WTC11 (cell line): ENCODE measurements at regions not wholly inside any gene's neighbourhood (a gene's known extent, or its start where the extent isn't known, plus 50 kb on each side); places are given as distances from the start of the nearest gene placed in this dataset.

Experiments
- ATAC-seq: fragments of 200-7000 bp; cut with Tn5 transposase; 2 replicates; pipeline ENCODE4 v1.10.0; 2021; ENCODE audit warnings: mild to moderate bottlenecking, moderate library complexity
- CTCF ChIA-PET: fragments of 300-600 bp; sonication (Branson Sonifier 250); formaldehyde crosslinking; loops from one replicate; lab custom pipeline; 2021; ENCODE audit warnings: antibody characterized with exemption; lab: Charles Lee
- POLR2A ChIA-PET: fragments of 350-600 bp; sonication (Branson Sonifier 250); formaldehyde crosslinking; loops from one replicate; lab custom pipeline; 2021; ENCODE audit warnings: antibody characterized with exemption; lab: Charles Lee
- DNase-seq: peaks from one replicate; pipeline ENCODE4 v3.0.0; 2021; ENCODE audit warnings: low spot score
- H3K27ac Mint-ChIP-seq: 2 replicates; pipeline ENCODE4 v1.8.0; 2021; ENCODE audit warnings: mixed read lengths
- H3K27me3 Mint-ChIP-seq: 2 replicates; pipeline ENCODE4 v1.8.0; 2021; ENCODE audit warnings: low read depth, mild to moderate bottlenecking, moderate library complexity, mixed read lengths
- H3K36me3 Mint-ChIP-seq: 2 replicates; pipeline ENCODE4 v1.8.0; 2021; ENCODE audit warnings: mixed read lengths
- H3K4me1 Mint-ChIP-seq: 2 replicates; pipeline ENCODE4 v1.8.0; 2022; ENCODE audit warnings: mixed read lengths
- H3K4me3 Mint-ChIP-seq: 2 replicates; pipeline ENCODE4 v1.8.0; 2021; ENCODE audit warnings: mild to moderate bottlenecking, moderate library complexity, mixed read lengths
- H3K9me3 Mint-ChIP-seq: 2 replicates; pipeline ENCODE4 v1.8.0; 2021; ENCODE audit warnings: mixed read lengths
- ARID4B ChIP-seq: sonication (generic); formaldehyde crosslinking; IDR thresholded peaks from 2 replicates; pipeline ENCODE4 v1.8.0; 2023; ENCODE audit warnings: missing genetic modification reagents, mild to moderate bottlenecking, borderline replicate concordance
- ATF2 ChIP-seq: sonication (generic); formaldehyde crosslinking; IDR thresholded peaks from 2 replicates; pipeline ENCODE4 v1.8.1; 2022; ENCODE audit warnings: low read depth, missing genetic modification reagents, borderline replicate concordance
- CBFB ChIP-seq: sonication (generic); formaldehyde crosslinking; IDR thresholded peaks from 2 replicates; pipeline ENCODE4 v1.8.1; 2022; ENCODE audit warnings: mild to moderate bottlenecking, low read depth, missing genetic modification reagents
- CREB1 ChIP-seq: sonication (generic); formaldehyde crosslinking; IDR thresholded peaks from 2 replicates; pipeline ENCODE4 v1.8.0; 2023; ENCODE audit warnings: mild to moderate bottlenecking, missing genetic modification reagents
- EMX1 ChIP-seq: fragments of 250-450 bp; sonication (Bioruptor Pico); IDR thresholded peaks from 2 replicates; pipeline ENCODE4 v1.8.0; 2021; ENCODE audit warnings: mild to moderate bottlenecking
- GRHL2 ChIP-seq: fragments of 250-450 bp; sonication (Bioruptor Pico); IDR thresholded peaks from 2 replicates; pipeline ENCODE4 v1.8.0; 2022; ENCODE audit warnings: mild to moderate bottlenecking, moderate library complexity; ENCODE audit not compliant: insufficient replicate concordance, severe bottlenecking
- JAZF1 ChIP-seq: fragments of 250-450 bp; sonication (Bioruptor Pico); IDR thresholded peaks from 2 replicates; pipeline ENCODE4 v1.9.0; 2021; ENCODE audit warnings: moderate library complexity, mild to moderate bottlenecking, inconsistent platforms
- JUN ChIP-seq: sonication (generic); formaldehyde crosslinking; IDR thresholded peaks from 2 replicates; pipeline ENCODE4 v1.8.0; 2023; ENCODE audit warnings: mild to moderate bottlenecking, missing genetic modification reagents
- MAX ChIP-seq: sonication (generic); formaldehyde crosslinking; IDR thresholded peaks from 2 replicates; pipeline ENCODE4 v1.8.0; 2022; ENCODE audit warnings: mild to moderate bottlenecking, missing genetic modification reagents
- MXD4 ChIP-seq: fragments of 250-450 bp; sonication (Bioruptor Pico); IDR thresholded peaks from 2 replicates; pipeline ENCODE4 v1.8.0; 2021; ENCODE audit warnings: mild to moderate bottlenecking, moderate library complexity, borderline replicate concordance
- NR1H2 ChIP-seq: sonication (generic); formaldehyde crosslinking; IDR thresholded peaks from 2 replicates; pipeline ENCODE4 v1.9.0; 2021; ENCODE audit warnings: mild to moderate bottlenecking, moderate library complexity, missing genetic modification reagents
- PRRX2 ChIP-seq: fragments of 250-450 bp; sonication (Bioruptor Pico); IDR thresholded peaks from 2 replicates; pipeline ENCODE4 v1.8.0; 2021; ENCODE audit warnings: mild to moderate bottlenecking
- USF1 ChIP-seq: sonication (generic); formaldehyde crosslinking; IDR thresholded peaks from 2 replicates; pipeline ENCODE4 v1.8.0; 2022; ENCODE audit warnings: mild to moderate bottlenecking, missing genetic modification reagents
- ZBTB21 ChIP-seq: sonication (generic); formaldehyde crosslinking; IDR thresholded peaks from 2 replicates; pipeline ENCODE4 v1.8.1; 2023; ENCODE audit warnings: mild to moderate bottlenecking, missing genetic modification reagents, borderline replicate concordance
- ZNF219 ChIP-seq: sonication (generic); formaldehyde crosslinking; IDR thresholded peaks from 2 replicates; pipeline ENCODE4 v1.8.0; 2023; ENCODE audit warnings: missing genetic modification reagents, mild to moderate bottlenecking, borderline replicate concordance
- ZNF263 ChIP-seq: sonication (generic); formaldehyde crosslinking; IDR thresholded peaks from 2 replicates; pipeline ENCODE4 v1.8.1; 2022; ENCODE audit warnings: low read depth, mild to moderate bottlenecking, moderate library complexity, missing genetic modification reagents
- ZNF425 ChIP-seq: fragments of 250-450 bp; sonication (Bioruptor Pico); conservative IDR thresholded peaks from 2 replicates; pipeline ENCODE4 v1.9.0; 2021; ENCODE audit warnings: mild to moderate bottlenecking

- Mint-ChIP-seq H3K4me1 (no peaks in the 10 kb centered on the region), H3K27ac (no peak overlapping the region), H3K9me3 (peaks cover 6% of the 10 kb centered on the region; the same call in 1 of the 2 replicates), H3K27me3 (no peaks in the 10 kb centered on the region; the same call in 1 of the 2 replicates), H3K4me3 (no peak overlapping the region), H3K36me3 (no peaks in the 10 kb centered on the region)
- ATAC-seq, result no peak
- TF ChIP-seq NR1H2 (CRISPR knock-in tag) (no peak), USF1 (CRISPR knock-in tag) (no peak), CREB1 (no peak), ZNF263 (CRISPR knock-in tag) (no peak), ARID4B (CRISPR knock-in tag) (no peak)
- ChIA-PET CTCF (no interaction called here), POLR2A (no interaction called here)
- no peak for DNase-seq
Measured at GRCh38 chr2:3045318-3045921, 332.2 kb downstream of the EIPR1 start.

GRCh38 chr2:3044587-3045317 lies 332.9 kb downstream of the EIPR1 start:
- H3K4me3 Mint-ChIP-seq, result no peak overlapping the region
- CTCF ChIA-PET, result no interaction called here
- no peak overlapping the region for H3K27ac Mint-ChIP-seq
- DNase-seq, result no peak
- H3K9me3 Mint-ChIP-seq, result peaks cover 6% of the 10 kb centered on the region; the same call in 1 of the 2 replicates
- TF ChIP-seq ARID4B (CRISPR knock-in tag) (no peak), ZBTB21 (no peak), EMX1 (CRISPR knock-in tag) (no peak), NR1H2 (CRISPR knock-in tag) (no peak), ZNF219 (CRISPR knock-in tag) (no peak), JUN (CRISPR knock-in tag) (no peak), MXD4 (CRISPR knock-in tag) (no peak), ATF2 (CRISPR knock-in tag) (no peak), ZNF425 (CRISPR knock-in tag) (no peak), JAZF1 (CRISPR knock-in tag) (no peak), CBFB (CRISPR knock-in tag) (no peak), ZNF263 (CRISPR knock-in tag) (no peak), PRRX2 (no peak), MAX (CRISPR knock-in tag) (no peak), GRHL2 (CRISPR knock-in tag) (no peak)
- no peaks in the 10 kb centered on the region for H3K36me3 Mint-ChIP-seq
- no peak; the same call in 1 of the 2 replicates for ATAC-seq
- no peaks in the 10 kb centered on the region; the same call in 1 of the 2 replicates for H3K27me3 Mint-ChIP-seq
- POLR2A ChIA-PET, result no interaction called here
- H3K4me1 Mint-ChIP-seq, result no peaks in the 10 kb centered on the region
